SK-N-SH (cell line): ENCODE measurements at regions not wholly inside any gene's neighbourhood (a gene's known extent, or its start where the extent isn't known, plus 50 kb on each side); places are given as distances from the start of the nearest gene placed in this dataset.

Source experiments
- CTCF ChIA-PET: fragments of 300-600, 350-600 bp; formaldehyde crosslinking; extraction: SDS; loops from one replicate; lab custom pipeline; 2021; lab: Yijun Ruan, JAX
- POLR2A ChIA-PET: fragments of 350-600 bp; sonication (Branson Sonifier 250); formaldehyde crosslinking; extraction: SDS; loops from one replicate; lab custom pipeline; 2020; ENCODE audit warnings: antibody characterized with exemption, inconsistent platforms; lab: Yijun Ruan, JAX
- DNase-seq: peaks from one replicate; pipeline ENCODE4 v3.0.0; 2012
- H2AFZ ChIP-seq: fragments of 200-600 bp; sonication (generic); 2 replicates; pipeline ENCODE4 v1.8.1; 2016; ENCODE audit warnings: antibody characterized with exemption, mild to moderate bottlenecking, low read depth
- H3F3A ChIP-seq: fragments of 200-600 bp; sonication (generic); replicated peaks from 2 replicates; pipeline ENCODE3; 2016; ENCODE audit warnings: antibody characterized with exemption, mild to moderate bottlenecking; ENCODE audit not compliant: insufficient read depth
- H3K27ac ChIP-seq, 2 experiments: fragments of 200-500 bp in 1 of 2; fragments of 200-600 bp in 1 of 2; sonication (Bioruptor generic) in 1 of 2; sonication (generic), shearing (Covaris generic) in 1 of 2; 2 replicates each; pipeline versions ENCODE4 v1.5.1 to v1.6.1; 2014 to 2016; ENCODE audit warnings: low read depth in 2 of 2, inconsistent platforms in 1 of 2, low read length in 1 of 2, mild to moderate bottlenecking in 1 of 2, mixed read lengths in 1 of 2
- H3K27me3 ChIP-seq: fragments of 200-600 bp; sonication (generic), shearing (Covaris generic); 2 replicates; pipeline ENCODE4 v1.6.1; 2016; ENCODE audit warnings: mixed run types; ENCODE audit not compliant: insufficient read depth
- H3K36me3 ChIP-seq, 2 experiments: fragments of 200-500 bp in 1 of 2; fragments of 200-600 bp in 1 of 2; sonication (Bioruptor generic) in 1 of 2; sonication (generic) in 1 of 2; replicated peaks in 1 of 2; 2 replicates each; pipeline versions ENCODE3 to v1.5.1; 2014 to 2016; ENCODE audit warnings: low read length in 1 of 2, mild to moderate bottlenecking in 1 of 2; ENCODE audit not compliant: insufficient read depth in 2 of 2, control insufficient read depth in 1 of 2
- H3K4me1 ChIP-seq, 2 experiments: fragments of 200-500 bp in 1 of 2; fragments of 200-600 bp in 1 of 2; sonication (Bioruptor generic) in 1 of 2; sonication (generic), shearing (Covaris generic) in 1 of 2; 2 replicates each; pipeline versions ENCODE4 v1.5.1 to v1.6.1; 2014 to 2016; ENCODE audit warnings: low read depth in 1 of 2, low read length in 1 of 2, mixed run types in 1 of 2; ENCODE audit not compliant: insufficient read depth in 2 of 2, control insufficient read depth in 1 of 2
- H3K4me2 ChIP-seq: fragments of 200-600 bp; sonication (generic), shearing (Covaris generic); 2 replicates; pipeline ENCODE4 v1.6.1; 2017; ENCODE audit warnings: mixed run types
- H3K4me3 ChIP-seq, 2 experiments: fragments of 200-500 bp in 1 of 2; fragments of 200-600 bp in 1 of 2; sonication (Bioruptor generic) in 1 of 2; sonication (generic), shearing (Covaris generic) in 1 of 2; 2 replicates each; pipeline versions ENCODE4 v1.5.1 to v1.8.1; 2014 to 2016; ENCODE audit warnings: low read depth in 2 of 2, inconsistent platforms in 1 of 2, low read length in 1 of 2, mild to moderate bottlenecking in 1 of 2, mixed read lengths in 1 of 2, moderate library complexity in 1 of 2
- H3K79me2 ChIP-seq: fragments of 200-600 bp; sonication (generic); 2 replicates; pipeline ENCODE4 v1.8.1; 2017; ENCODE audit warnings: mild to moderate bottlenecking; ENCODE audit not compliant: insufficient read depth
- H3K9ac ChIP-seq: fragments of 200-600 bp; sonication (generic); 2 replicates; pipeline ENCODE4 v1.6.1; 2017; ENCODE audit warnings: mixed run types
- H3K9me2 ChIP-seq: fragments of 200-600 bp; sonication (generic); 2 replicates; pipeline ENCODE4 v1.6.1; 2017; ENCODE audit warnings: mixed run types
- H3K9me3 ChIP-seq: fragments of 200-600 bp; sonication (generic); 2 replicates; pipeline ENCODE4 v1.6.1; 2017; ENCODE audit warnings: mixed run types, mild to moderate bottlenecking, moderate library complexity
- H4K20me1 ChIP-seq: fragments of 200-600 bp; sonication (generic); 2 replicates; pipeline ENCODE4 v1.6.1; 2017; ENCODE audit warnings: mild to moderate bottlenecking, mixed run types; ENCODE audit not compliant: insufficient read depth
- CHD2 ChIP-seq: fragments of 150-350 bp; IDR thresholded peaks from 2 replicates; pipeline ENCODE4 v1.6.1; 2018; ENCODE audit warnings: low read length; ENCODE audit not compliant: partially characterized antibody
- CTCF ChIP-seq: fragments of 200-600 bp; sonication (generic); IDR thresholded peaks from 2 replicates; pipeline ENCODE4 v1.6.1; 2017; ENCODE audit warnings: antibody characterized with exemption, mild to moderate bottlenecking, moderate library complexity
- EZH2phosphoT487 ChIP-seq: fragments of 200-600 bp; sonication (generic); IDR thresholded peaks from 2 replicates; pipeline ENCODE4 v1.6.1; 2017; ENCODE audit warnings: low read depth, mixed run types, mild to moderate bottlenecking, antibody characterized with exemption, moderate library complexity, borderline replicate concordance
- FOXM1 ChIP-seq: IDR thresholded peaks from 2 replicates; pipeline ENCODE4 v1.4.0; 2012; ENCODE audit warnings: low read depth, mild to moderate bottlenecking
- GABPA ChIP-seq: IDR thresholded peaks from 2 replicates; pipeline ENCODE4 v1.4.0; 2012; ENCODE audit warnings: low read depth, mild to moderate bottlenecking
- IRF3 ChIP-seq: fragments of 150-350 bp; IDR thresholded peaks from 2 replicates; pipeline ENCODE4 v1.6.1; 2016; ENCODE audit warnings: mild to moderate bottlenecking, low read depth, low read length
- NFIC ChIP-seq: IDR thresholded peaks from 2 replicates; pipeline ENCODE4 v1.4.0; 2012; ENCODE audit warnings: borderline replicate concordance
- RXRA ChIP-seq: IDR thresholded peaks from 2 replicates; pipeline ENCODE4 v1.4.0; 2012; ENCODE audit warnings: low read depth, mild to moderate bottlenecking, borderline replicate concordance
- WGBS: methylation state at CpG from one replicate; pipeline ENCODE4 v1.1.6; 2017; ENCODE audit warnings: low lambda C conversion rate; 5-methylcytosine and 5-hydroxymethylcytosine counted together

DNA sequence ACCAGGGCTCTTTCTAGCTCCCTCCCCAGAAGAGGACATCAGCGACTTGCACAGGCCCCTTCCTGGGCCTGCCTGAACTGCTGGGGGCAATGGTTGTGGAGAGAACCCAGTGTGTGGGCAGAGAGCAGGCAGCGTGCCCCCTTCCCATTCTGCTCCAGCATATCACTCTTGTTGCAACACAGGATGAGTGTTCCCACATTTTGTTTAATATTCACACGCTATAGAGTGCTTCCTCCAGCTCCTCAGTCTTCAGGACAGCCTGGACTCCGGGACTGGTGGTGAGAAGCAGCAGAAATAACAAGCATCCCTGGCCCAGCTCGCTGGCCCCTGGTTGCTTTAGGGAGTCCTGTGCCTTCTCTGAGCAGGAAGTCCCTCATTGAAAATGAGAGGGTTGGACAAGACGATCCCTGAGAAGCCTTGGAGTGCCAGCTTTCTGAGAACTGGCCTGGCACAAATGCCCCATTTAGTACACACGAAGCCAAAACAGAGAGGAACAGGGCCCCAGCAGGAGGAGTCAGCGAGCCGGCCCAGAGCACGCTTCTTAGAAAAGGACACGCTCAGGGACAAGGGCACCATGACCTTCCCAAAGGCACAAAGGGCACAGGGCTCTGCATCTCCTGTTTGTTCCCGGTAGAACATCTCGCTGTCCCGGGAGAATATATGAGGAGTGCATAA, 84.2 kb upstream of the FOXC1 start:
- Histone ChIP-seq H3K9me2 (no peaks in the 10 kb centered on the region), H3K9me3 (no peaks in the 10 kb centered on the region), H3F3A (no peaks in the 10 kb centered on the region), H3K27ac (no peak overlapping the region), H2AFZ (no peak overlapping the region), H3K4me1 (peaks cover 0 to 2% of the 10 kb centered on the region in 2 experiments; a peak in 1 of 4 replicates), H3K4me2 (no peak overlapping the region), H4K20me1 (no peaks in the 10 kb centered on the region), H3K36me3 (no peaks in the 10 kb centered on the region), H3K27me3 (peaks cover 35% of the 10 kb centered on the region), H3K4me3 (no peak overlapping the region), H3K9ac (no peak overlapping the region), H3K79me2 (no peaks in the 10 kb centered on the region)
- DNase-seq, result no peak
- ChIA-PET POLR2A (no interaction called here), CTCF (no interaction called here)
- WGBS, result 50% methylated on average over 11 of the region's 14 CpGs
- TF ChIP-seq RXRA, result no peak
- no peak for TF ChIP-seq NFIC
- no peak for TF ChIP-seq EZH2phosphoT487
- no peak for TF ChIP-seq CHD2

DNA sequence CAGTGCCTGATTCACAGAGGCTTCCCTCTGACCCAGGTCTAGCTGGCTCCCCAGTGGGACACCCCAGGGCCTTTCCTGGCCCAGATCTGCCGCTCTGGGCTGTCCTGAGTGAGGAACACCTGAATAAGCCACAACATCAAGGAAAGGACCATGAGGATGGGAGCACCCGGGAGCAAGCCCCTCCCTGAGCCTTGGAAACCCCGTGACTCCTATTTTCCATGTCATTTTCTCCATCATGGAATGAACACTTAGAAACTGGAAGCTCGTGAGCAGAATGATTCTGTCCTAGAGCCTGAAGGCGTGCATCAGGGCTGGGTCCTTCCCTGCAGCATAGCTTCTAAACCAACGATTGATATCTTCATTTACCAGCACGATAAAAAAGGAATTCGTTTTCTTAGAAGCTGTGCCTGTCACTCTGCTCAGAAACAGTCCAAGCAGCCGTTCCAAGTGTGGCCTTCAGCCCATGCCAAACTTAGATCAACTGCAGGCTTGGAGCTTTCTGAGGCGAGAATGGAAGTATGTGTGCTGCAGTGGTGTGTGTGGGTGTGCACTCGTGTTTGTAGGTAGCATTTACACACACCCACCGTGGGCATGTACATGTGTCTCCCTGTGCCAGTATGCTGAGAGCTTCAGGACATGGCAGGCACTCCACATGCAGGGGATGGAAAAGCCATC, 83.2 kb upstream of the FOXC1 start:
- no peak for DNase-seq

More for the DNA sequence above, 83.2 kb upstream of the FOXC1 start:
- Histone ChIP-seq H3K4me3 (no peak overlapping the region), H3K9me3 (no peaks in the 10 kb centered on the region), H3K9ac (no peak overlapping the region), H3K9me2 (no peaks in the 10 kb centered on the region), H3K36me3 (no peaks in the 10 kb centered on the region), H3F3A (no peaks in the 10 kb centered on the region), H4K20me1 (no peaks in the 10 kb centered on the region), H3K4me1 (peaks cover 0 to 2% of the 10 kb centered on the region in 2 experiments; a peak in 1 of 4 replicates), H3K27ac (no peak overlapping the region), H3K79me2 (no peaks in the 10 kb centered on the region), H3K4me2 (no peak overlapping the region), H2AFZ (no peak overlapping the region), H3K27me3 (peaks cover 31% of the 10 kb centered on the region)
- CTCF ChIA-PET, result interaction anchor here (1.2 kb wide), 1 partner anchor 9 kb away, joined by 3 read pairs; no protein-coding TSS in a partner anchor
- TF ChIP-seq CTCF (no peak), FOXM1 (no peak), CHD2 (no peak), NFIC (no peak), GABPA (no peak), IRF3 (no peak)
- 31% methylated on average over 12 of the region's 12 CpGs for WGBS
- POLR2A ChIA-PET, result no interaction called here
